ENCODE measurements at regions not wholly inside any gene's neighbourhood (a gene's known extent, or its start where the extent isn't known, plus 50 kb on each side); places are given as distances from the start of the nearest gene placed in this dataset.

DNA sequence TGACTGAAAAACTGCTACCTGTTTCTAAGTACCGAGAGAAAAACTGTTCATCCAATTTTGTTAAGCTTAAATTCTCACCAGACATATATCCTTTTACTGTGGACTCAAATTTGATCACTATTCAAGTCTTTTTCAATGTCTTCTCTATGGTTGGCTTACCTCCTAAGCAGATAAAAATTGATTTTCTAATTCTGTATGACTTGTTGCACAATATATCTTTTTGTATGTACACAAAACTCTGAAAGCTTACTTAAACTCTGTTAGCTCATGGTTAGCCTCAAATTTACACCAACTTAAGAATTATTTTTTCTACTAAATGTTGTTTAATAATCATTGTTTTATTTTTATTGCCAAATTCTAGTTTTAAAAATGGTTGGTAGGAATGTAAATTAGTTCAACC lies 715.4 kb downstream of the LTN1 start:
- no peaks in the 10 kb centered on the region for H3K9me3 ChIP-seq
- no peaks in the 10 kb centered on the region for H3K36me3 ChIP-seq (replicated peaks in 1 of 2; ENCODE audit: insufficient read depth in 1 of 2, low read depth in 2 of 2)
- H3K27ac ChIP-seq: no peak overlapping the region
- no peak for DNase-seq
- TF ChIP-seq, protein P1, sequence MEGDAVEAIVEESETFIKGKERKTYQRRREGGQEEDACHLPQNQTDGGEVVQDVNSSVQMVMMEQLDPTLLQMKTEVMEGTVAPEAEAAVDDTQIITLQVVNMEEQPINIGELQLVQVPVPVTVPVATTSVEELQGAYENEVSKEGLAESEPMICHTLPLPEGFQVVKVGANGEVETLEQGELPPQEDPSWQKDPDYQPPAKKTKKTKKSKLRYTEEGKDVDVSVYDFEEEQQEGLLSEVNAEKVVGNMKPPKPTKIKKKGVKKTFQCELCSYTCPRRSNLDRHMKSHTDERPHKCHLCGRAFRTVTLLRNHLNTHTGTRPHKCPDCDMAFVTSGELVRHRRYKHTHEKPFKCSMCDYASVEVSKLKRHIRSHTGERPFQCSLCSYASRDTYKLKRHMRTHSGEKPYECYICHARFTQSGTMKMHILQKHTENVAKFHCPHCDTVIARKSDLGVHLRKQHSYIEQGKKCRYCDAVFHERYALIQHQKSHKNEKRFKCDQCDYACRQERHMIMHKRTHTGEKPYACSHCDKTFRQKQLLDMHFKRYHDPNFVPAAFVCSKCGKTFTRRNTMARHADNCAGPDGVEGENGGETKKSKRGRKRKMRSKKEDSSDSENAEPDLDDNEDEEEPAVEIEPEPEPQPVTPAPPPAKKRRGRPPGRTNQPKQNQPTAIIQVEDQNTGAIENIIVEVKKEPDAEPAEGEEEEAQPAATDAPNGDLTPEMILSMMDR (IDR thresholded peaks at IDR 0.05): no peak
- no peak for TF ChIP-seq POLR2A (IDR thresholded peaks at IDR 0.05)
- intact Hi-C loops (cut with DNase I): no loop called here
- H3K4me1 ChIP-seq: peaks cover 1% of the 10 kb centered on the region
- no peaks in the 10 kb centered on the region for H3K27me3 ChIP-seq
- H3K4me3 ChIP-seq: no peak overlapping the region
- no peak for ATAC-seq
- 94 to 100% methylated on average over 1 of the region's 1 CpG for WGBS, 2 donors

DNA sequence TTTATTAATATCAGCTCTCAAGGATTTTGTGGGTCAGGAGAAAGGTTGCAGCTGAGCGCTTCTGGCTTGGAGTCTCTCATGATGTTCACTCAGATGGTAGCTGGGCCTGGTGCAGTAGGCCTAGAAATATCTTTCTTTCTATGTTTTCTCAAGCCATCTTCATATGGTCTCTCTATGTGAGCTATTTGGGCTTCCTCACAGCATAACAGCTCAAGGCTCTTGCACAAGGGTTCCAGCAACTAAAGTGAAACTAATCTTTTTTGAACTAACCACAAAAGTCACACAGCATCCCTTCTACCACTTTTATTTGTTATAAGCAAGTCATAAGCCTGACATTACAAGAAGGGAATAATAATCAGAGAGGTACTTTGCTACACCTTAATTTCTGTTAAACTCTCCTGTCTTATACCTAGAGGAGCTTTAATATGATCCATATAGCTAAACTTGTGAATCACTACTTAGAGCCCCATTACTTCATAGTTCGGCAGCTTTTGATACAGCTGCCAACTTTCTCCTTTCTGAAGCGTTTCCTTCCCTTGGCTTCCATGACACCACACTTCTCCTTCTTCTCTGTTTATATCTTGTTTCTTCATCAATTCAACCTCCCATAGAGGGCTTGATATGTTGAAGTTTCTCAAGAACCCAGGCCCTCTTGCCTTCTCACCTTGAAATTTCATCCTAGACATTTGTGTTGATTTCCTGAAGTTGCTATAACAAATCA lies 720.2 kb downstream of the LTN1 start:
- 82 to 94% methylated on average over 3 of the region's 3 CpGs for WGBS, 2 donors
- DNase-seq (no peak), ATAC-seq (no peak)
- Histone ChIP-seq H3K4me3 (no peak overlapping the region), H3K9me3 (no peaks in the 10 kb centered on the region), H3K27me3 (no peaks in the 10 kb centered on the region), H3K36me3 (replicated peaks in 1 of 2; ENCODE audit: insufficient read depth in 1 of 2, low read depth in 2 of 2) (no peaks in the 10 kb centered on the region), H3K27ac (no peak overlapping the region), H3K4me1 (no peaks in the 10 kb centered on the region)
- intact Hi-C loops (cut with DNase I): no loop called here
- TF ChIP-seq POLR2A (IDR thresholded peaks at IDR 0.05): no peak
- TF ChIP-seq, protein P1 (IDR thresholded peaks at IDR 0.05): no peak

DNA sequence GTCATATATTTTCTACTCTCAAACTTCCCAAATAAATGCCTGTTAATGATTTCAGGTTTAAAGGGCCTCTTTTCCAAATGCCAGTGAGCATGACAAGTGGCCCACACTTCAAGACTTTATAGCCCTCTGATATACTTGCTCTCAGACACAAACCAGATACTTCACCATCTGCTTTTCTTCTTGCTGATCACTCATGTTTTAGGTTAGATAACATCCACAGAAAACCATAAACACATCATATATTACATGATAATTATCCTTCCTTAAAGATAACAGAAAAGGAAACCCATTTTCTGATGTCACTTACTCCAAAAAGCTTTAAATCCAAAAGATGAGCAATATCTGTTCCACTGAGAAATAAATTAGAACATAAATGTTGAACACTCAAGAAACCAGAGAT lies 723.5 kb downstream of the LTN1 start:
- intact Hi-C loops (cut with DNase I): no loop called here
- TF ChIP-seq, protein P1 (IDR thresholded peaks at IDR 0.05): no peak
- no peak for TF ChIP-seq POLR2A (IDR thresholded peaks at IDR 0.05)
- H3K27me3 ChIP-seq: no peaks in the 10 kb centered on the region
- H3K27ac ChIP-seq: no peak overlapping the region
- H3K9me3 ChIP-seq: no peaks in the 10 kb centered on the region
- H3K36me3 ChIP-seq (replicated peaks in 1 of 2; ENCODE audit: insufficient read depth in 1 of 2, low read depth in 2 of 2): no peaks in the 10 kb centered on the region
- no peak for ATAC-seq
- H3K4me3 ChIP-seq: no peak overlapping the region
- DNase-seq: no peak
- no peaks in the 10 kb centered on the region for H3K4me1 ChIP-seq

DNA sequence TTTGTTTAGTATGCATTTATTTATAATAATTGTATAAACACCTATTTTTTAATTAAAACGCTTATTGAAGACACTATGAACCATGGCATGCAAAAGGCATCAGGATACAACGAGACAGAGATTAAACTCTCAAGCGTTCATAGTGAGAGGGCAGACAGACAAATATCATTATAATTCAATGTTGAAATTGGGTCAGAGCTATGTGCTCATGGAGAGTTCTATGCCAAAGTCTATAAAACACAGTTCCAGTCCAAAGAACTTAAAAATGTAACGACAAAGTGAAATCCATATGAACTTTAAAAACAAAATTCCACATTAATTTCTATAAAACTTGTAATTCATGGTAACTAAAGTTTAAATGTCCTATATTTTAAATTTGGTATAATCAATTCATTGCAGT lies 724.0 kb downstream of the LTN1 start:
- intact Hi-C loops (cut with DNase I): no loop called here
- ATAC-seq (no peak), DNase-seq (no peak)
- Histone ChIP-seq H3K9me3 (no peaks in the 10 kb centered on the region), H3K27me3 (no peaks in the 10 kb centered on the region), H3K4me1 (no peaks in the 10 kb centered on the region), H3K4me3 (no peak overlapping the region), H3K36me3 (replicated peaks in 1 of 2; ENCODE audit: insufficient read depth in 1 of 2, low read depth in 2 of 2) (no peaks in the 10 kb centered on the region), H3K27ac (no peak overlapping the region)
- 49 to 50% methylated on average over 4 of the region's 4 CpGs for WGBS, 2 donors
- TF ChIP-seq, protein P1 (IDR thresholded peaks at IDR 0.05): no peak
- TF ChIP-seq POLR2A (IDR thresholded peaks at IDR 0.05): no peak

DNA sequence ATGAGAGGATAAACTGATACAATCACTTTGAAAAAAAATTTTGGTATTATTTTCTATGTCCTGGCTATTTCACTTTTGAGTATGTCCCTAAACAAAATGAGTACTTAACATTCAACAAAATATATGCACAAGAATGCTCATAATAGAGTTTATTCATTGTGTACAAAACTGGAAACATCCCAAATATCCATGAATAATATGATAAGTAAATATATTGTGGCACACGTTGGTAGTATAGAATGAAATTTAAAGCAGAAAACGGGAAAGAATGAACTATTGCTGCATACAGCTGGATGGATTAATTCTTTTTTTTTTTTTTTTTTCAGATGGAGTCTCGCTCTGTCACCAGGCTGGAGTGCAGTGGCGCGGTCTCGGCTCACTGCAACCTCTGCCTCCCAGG lies 725.2 kb downstream of the LTN1 start:
- no peaks in the 10 kb centered on the region for H3K27me3 ChIP-seq
- intact Hi-C loops (cut with DNase I): no loop called here
- no peaks in the 10 kb centered on the region for H3K9me3 ChIP-seq
- H3K27ac ChIP-seq: no peak overlapping the region
- TF ChIP-seq, protein P1 (IDR thresholded peaks at IDR 0.05): no peak
- DNase-seq (no peak), ATAC-seq (no peak)
- 89 to 94% methylated on average over 6 of the region's 6 CpGs for WGBS, 2 donors
- H3K4me1 ChIP-seq: no peaks in the 10 kb centered on the region
- no peak overlapping the region for H3K4me3 ChIP-seq
- H3K36me3 ChIP-seq (replicated peaks in 1 of 2; ENCODE audit: insufficient read depth in 1 of 2, low read depth in 2 of 2): no peaks in the 10 kb centered on the region
